HG03432 (cell line): ENCODE measurements at regions not wholly inside any gene's neighbourhood (a gene's known extent, or its start where the extent isn't known, plus 50 kb on each side); places are given as distances from the start of the nearest gene placed in this dataset.
"Not testable (repeated sequence)": the region's sequence is repeated elsewhere in the genome, so short reads cannot be mapped to it uniquely, and the experiment has no call there.

Experiments used
- ATAC-seq: cut with Tn5 transposase; IDR thresholded peaks from one replicate; pipeline ENCODE4 v1.9.1; 2021; ENCODE audit warnings: mild to moderate bottlenecking, moderate library complexity; ENCODE audit not compliant: unreplicated experiment

- no peak for ATAC-seq
Observed at GRCh38 chr6:149233056-149233715, 84.3 kb upstream of the TAB2 start.

GRCh38 chr6:149234051-149234962 lies 83.2 kb upstream of the TAB2 start:
- no peak for ATAC-seq

- peak; percentile 83 for ATAC-seq
Observed at GRCh38 chr6:149235130-149235561, 82.4 kb upstream of the TAB2 start.

- ATAC-seq = no peak
Observed at GRCh38 chr6:149236589-149236988, 80.9 kb upstream of the TAB2 start.

- ATAC-seq = no peak
Observed at GRCh38 chr6:149237464-149237863, 80.0 kb upstream of the TAB2 start.

GRCh38 chr6:149239573-149240209 lies 77.8 kb upstream of the TAB2 start:
- no peak for ATAC-seq

- ATAC-seq = no peak
Observed at GRCh38 chr6:149242883-149243282, 74.6 kb upstream of the TAB2 start.

GRCh38 chr6:149244105-149244504 lies 73.4 kb upstream of the TAB2 start:
- no peak for ATAC-seq

- ATAC-seq = peak; percentile 99
Observed at GRCh38 chr6:149246691-149247384, 70.7 kb upstream of the TAB2 start.

DNA sequence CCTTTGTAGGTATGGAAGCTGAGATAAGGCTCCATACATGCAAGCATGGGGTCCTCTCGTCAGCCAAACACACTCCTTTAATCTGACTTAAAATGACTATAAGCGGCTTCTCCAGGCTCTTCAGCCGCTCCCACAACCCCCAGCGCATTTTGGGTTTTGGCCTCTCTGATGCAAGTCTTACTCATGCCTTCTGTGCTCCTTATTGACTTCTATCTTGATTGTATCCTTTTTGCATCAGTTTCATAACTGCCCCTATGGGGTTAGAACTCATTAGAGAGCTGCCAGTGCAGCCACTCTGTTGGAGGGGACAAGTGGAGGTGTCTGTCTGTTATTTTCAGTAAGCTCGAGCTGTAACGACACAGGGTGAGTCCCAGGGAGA lies 70.1 kb upstream of the TAB2 start:
- ATAC-seq = no peak

GRCh38 chr6:149248263-149248662 lies 69.2 kb upstream of the TAB2 start:
- not testable (repeated sequence) for ATAC-seq

GRCh38 chr6:149248693-149249369 lies 68.7 kb upstream of the TAB2 start:
- no peak for ATAC-seq

- no peak for ATAC-seq
Observed at GRCh38 chr6:149249370-149250357, 67.8 kb upstream of the TAB2 start.

DNA sequence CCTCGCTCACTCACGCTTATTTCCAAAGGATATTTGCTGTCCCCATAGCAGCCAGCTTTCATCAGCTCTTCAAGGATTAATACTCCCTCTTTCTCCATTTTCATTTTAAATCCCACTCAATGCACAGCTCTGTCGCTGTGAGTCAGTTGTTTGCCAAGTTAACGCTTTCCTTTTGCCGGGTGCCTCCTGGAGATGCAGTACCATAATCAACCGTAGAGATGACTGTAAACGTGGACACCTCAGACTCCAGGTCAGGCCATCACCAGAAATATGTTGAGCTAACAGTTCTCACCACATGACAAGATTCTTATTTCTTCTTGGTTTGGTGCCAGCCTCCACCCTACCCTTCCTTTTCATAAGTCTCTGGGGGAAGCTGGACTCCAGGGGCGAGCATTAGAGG lies 66.6 kb upstream of the TAB2 start:
- ATAC-seq = no peak

- ATAC-seq = no peak
Observed at GRCh38 chr6:149252622-149253021, 64.9 kb upstream of the TAB2 start.

GRCh38 chr6:149254253-149254652 lies 63.3 kb upstream of the TAB2 start:
- no peak for ATAC-seq

GRCh38 chr6:149259753-149260152 lies 57.8 kb upstream of the TAB2 start:
- ATAC-seq = no peak

DNA sequence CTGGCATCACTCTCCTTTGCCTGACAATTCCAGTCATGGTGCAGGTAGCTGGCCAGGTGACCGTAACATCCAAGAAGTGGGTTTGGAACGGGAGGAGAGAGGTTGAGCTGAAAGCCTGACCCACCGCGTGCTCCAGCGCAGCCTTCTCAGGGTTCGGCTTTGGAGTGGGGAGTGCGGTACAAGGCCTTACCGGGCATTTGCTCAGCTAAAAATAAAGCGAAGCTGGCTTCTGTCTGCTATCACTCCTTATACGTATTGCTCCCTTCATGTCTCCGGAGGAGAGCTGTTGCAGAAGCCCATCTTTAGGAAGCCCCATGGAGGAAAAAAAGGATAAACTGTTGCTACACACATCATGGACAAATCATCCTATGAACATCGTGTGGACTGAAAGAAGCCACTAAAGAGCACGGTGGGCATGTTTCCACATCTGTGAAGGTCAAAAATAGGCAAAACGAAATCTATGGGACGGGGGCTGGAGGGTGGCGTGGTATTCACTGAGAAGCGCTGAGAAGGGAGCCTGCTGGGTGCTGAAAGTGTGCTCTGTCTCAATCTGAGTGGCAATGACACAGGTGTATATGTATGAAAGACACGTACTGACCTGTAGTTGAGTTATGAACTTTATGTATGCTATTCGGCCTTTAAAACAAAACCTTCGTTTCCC lies 57.2 kb upstream of the TAB2 start:
- no peak for ATAC-seq
